ENCODE measurements at regions not wholly inside any gene's neighbourhood (a gene's known extent, or its start where the extent isn't known, plus 50 kb on each side); places are given as distances from the start of the nearest gene placed in this dataset.

DNA sequence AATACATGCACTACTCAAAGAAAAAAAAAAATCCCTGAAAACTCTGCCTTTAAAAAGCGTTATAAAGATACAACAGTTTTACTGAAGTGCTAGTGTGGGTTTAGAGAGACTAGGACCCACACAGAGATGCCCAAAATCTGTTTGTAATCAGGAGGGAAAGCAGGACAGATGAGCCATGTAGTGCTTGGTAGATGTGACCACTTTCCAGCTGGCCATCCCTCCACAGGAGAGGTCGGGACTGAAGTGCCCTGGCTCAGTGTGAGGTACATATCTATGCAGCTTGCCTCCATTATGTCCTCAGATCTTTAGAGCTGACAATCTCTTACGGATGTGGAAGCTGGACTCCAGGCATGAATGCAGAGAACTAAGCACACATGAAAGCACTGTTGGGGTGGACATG, 57.5 kb upstream of the NANOGP8 start:
- DNase-seq (no peak), ATAC-seq (no peak)
- H3K4me3 ChIP-seq, result no peak overlapping the region
- no peaks in the 10 kb centered on the region for H3K36me3 ChIP-seq
- peaks cover 0 to 3% (median 0%) of the 10 kb centered on the region in 11 donors for H3K9me3 ChIP-seq
- no peak overlapping the region for H3K27ac ChIP-seq
- intact Hi-C loops (cut with DNase I), result no loop called here
- TF ChIP-seq, protein P1, sequence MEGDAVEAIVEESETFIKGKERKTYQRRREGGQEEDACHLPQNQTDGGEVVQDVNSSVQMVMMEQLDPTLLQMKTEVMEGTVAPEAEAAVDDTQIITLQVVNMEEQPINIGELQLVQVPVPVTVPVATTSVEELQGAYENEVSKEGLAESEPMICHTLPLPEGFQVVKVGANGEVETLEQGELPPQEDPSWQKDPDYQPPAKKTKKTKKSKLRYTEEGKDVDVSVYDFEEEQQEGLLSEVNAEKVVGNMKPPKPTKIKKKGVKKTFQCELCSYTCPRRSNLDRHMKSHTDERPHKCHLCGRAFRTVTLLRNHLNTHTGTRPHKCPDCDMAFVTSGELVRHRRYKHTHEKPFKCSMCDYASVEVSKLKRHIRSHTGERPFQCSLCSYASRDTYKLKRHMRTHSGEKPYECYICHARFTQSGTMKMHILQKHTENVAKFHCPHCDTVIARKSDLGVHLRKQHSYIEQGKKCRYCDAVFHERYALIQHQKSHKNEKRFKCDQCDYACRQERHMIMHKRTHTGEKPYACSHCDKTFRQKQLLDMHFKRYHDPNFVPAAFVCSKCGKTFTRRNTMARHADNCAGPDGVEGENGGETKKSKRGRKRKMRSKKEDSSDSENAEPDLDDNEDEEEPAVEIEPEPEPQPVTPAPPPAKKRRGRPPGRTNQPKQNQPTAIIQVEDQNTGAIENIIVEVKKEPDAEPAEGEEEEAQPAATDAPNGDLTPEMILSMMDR (IDR thresholded peaks at IDR 0.05), result no peak
- no peaks in the 10 kb centered on the region for H3K27me3 ChIP-seq
- WGBS, 2 donors, result 65 to 74% methylated on average over 3 of the region's 3 CpGs
- peaks cover 0 to 4% (median 0%) of the 10 kb centered on the region in 9 donors for H3K4me1 ChIP-seq

DNA sequence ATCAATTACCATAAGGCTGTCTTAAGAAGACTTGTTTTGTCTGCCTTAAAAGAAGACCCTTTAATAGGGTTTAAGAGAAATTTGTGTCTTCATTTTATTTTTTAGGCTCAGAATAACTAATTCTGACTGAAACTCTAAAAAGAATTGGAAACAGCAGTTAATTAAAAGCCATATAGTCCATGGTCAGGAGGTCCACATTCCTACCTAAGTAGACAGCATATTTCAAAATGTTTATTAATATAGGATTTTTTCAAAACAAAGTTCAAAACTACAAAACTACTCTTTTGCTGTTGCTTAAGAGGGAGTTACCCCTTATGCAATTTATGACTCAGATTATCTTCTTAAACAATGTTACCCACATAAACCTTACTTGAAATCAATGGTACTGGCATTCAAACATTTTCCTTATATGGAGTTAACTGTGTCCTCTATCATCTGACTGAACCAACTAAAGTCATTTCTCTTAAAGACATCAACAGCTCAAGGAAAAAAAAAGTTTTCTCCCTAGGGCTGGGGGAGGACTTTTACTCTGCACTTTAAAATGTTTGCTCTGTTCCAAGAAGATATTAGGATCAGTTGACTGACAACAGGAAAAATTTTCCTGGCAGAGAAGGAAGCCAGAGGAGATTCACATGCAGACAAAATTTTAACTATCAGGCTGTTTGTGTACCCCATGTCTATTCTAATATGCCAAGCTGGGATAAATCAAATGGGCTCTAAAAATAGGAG, 56.8 kb upstream of the NANOGP8 start:
- peaks cover 0 to 4% (median 0%) of the 10 kb centered on the region in 9 donors for H3K4me1 ChIP-seq
- no peaks in the 10 kb centered on the region for H3K36me3 ChIP-seq
- TF ChIP-seq, protein P1 (IDR thresholded peaks at IDR 0.05), result no peak
- DNase-seq (no peak), ATAC-seq (no peak)
- no peak overlapping the region for H3K27ac ChIP-seq
- H3K4me3 ChIP-seq, result no peak overlapping the region
- peaks cover 0 to 3% (median 0%) of the 10 kb centered on the region in 11 donors for H3K9me3 ChIP-seq
- H3K27me3 ChIP-seq, result no peaks in the 10 kb centered on the region
- intact Hi-C loops (cut with DNase I), result no loop called here

DNA sequence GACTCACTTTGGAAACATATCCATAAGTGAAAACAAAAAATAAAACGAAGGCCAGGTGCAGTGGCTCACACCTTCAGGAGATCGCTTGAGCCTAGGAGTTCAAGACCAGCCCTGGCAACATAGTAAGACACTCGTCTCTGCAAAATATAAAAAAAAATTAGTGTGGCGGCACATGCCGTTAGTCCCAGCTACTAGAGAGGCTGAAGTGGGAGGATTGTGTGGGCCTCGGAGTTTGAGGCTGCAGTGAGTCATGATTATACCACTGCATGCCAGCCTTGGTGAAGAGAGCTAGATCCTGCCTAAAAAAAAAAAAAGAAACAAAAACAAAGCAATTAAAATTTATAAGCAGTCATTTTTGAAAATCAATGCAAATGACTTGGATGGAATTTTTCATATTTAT, 54.7 kb upstream of the NANOGP8 start:
- H3K27ac ChIP-seq, result no peak overlapping the region
- 87 to 95% methylated on average over 6 of the region's 6 CpGs for WGBS, 2 donors
- peaks cover 0 to 4% (median 0%) of the 10 kb centered on the region in 9 donors for H3K4me1 ChIP-seq
- no peaks in the 10 kb centered on the region for H3K36me3 ChIP-seq
- H3K9me3 ChIP-seq, result peaks cover 0 to 3% (median 0%) of the 10 kb centered on the region in 11 donors
- TF ChIP-seq, protein P1 (IDR thresholded peaks at IDR 0.05), result no peak
- intact Hi-C loops (cut with DNase I), result no loop called here
- ATAC-seq, result no peak
- no peak for DNase-seq
- no peaks in the 10 kb centered on the region for H3K27me3 ChIP-seq
- H3K4me3 ChIP-seq, result no peak overlapping the region

DNA sequence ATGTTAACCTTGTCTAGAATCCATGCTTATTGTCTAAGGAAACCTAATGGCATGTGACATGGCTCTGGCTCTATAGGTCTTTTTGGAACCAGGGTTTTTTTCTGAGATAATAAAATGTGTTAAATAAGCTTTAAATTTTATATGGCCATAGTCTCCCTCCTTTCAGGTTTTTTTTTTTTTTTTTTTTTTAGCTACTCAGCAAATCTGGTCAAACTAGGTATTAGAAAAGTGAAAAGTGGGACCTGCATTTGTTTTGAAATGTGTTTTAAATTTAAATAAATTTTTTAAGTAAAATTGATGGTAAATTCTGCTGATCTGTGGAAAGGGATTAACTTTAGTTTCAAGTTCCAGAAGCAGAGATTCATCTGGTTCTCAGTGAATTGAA, 52.1 kb upstream of the NANOGP8 start:
- DNase-seq (no peak), ATAC-seq (no peak)
- intact Hi-C loops (cut with DNase I), result no loop called here
- Histone ChIP-seq H3K4me1 (peaks cover 0 to 3% (median 0%) of the 10 kb centered on the region in 9 donors), H3K27me3 (no peaks in the 10 kb centered on the region), H3K4me3 (no peak overlapping the region), H3K27ac (no peak overlapping the region), H3K36me3 (no peaks in the 10 kb centered on the region), H3K9me3 (peaks cover 0 to 3% (median 0%) of the 10 kb centered on the region in 11 donors)
- TF ChIP-seq, protein P1 (IDR thresholded peaks at IDR 0.05), result no peak

Measured in heart right ventricle (tissue), 16 donors.